Skin of body (tissue), 1 donor: ENCODE measurements at regions not wholly inside any gene's neighbourhood (a gene's known extent, or its start where the extent isn't known, plus 50 kb on each side); places are given as distances from the start of the nearest gene placed in this dataset.
A peak's percentile ranks its signal among the peaks of the same experiment; 100 is the strongest.
"Not testable (repeated sequence)": the region's sequence is repeated elsewhere in the genome, so short reads cannot be mapped to it uniquely, and the experiment has no call there.

Source experiments
- DNase-seq: peaks from one replicate; lab custom pipeline; 2025; lab: John Stamatoyannopoulos, UW

GRCh38 chr18:45340884-45341283, 274.4 kb upstream of the SLC14A2 start:
- no peak for DNase-seq

- DNase-seq = no peak
These were observed 273.8 kb upstream of the SLC14A2 start for GRCh38 chr18:45341454-45341853.

- no peak for DNase-seq
These were observed 273.1 kb upstream of the SLC14A2 start for GRCh38 chr18:45342166-45342565.

- no peak for DNase-seq
These were observed 272.6 kb upstream of the SLC14A2 start for GRCh38 chr18:45342653-45343052.

- no peak for DNase-seq
These were observed 271.9 kb upstream of the SLC14A2 start for GRCh38 chr18:45343365-45343764.

- not testable (repeated sequence) for DNase-seq
These were observed 270.6 kb upstream of the SLC14A2 start for GRCh38 chr18:45344680-45345079.

- peak; percentile 60 for DNase-seq
These were observed 266.3 kb upstream of the SLC14A2 start for GRCh38 chr18:45349019-45349418.

- DNase-seq = no peak
These were observed 265.8 kb upstream of the SLC14A2 start for GRCh38 chr18:45349467-45349866.

- no peak for DNase-seq
These were observed 264.7 kb upstream of the SLC14A2 start for GRCh38 chr18:45350404-45351156.

- no peak for DNase-seq
These were observed 262.4 kb upstream of the SLC14A2 start for GRCh38 chr18:45352874-45353273.

- DNase-seq = no peak
These were observed 261.7 kb upstream of the SLC14A2 start for GRCh38 chr18:45353530-45353929.

- DNase-seq = no peak
These were observed 259.2 kb upstream of the SLC14A2 start for GRCh38 chr18:45355944-45356520.

GRCh38 chr18:45357686-45358470, 257.4 kb upstream of the SLC14A2 start:
- no peak for DNase-seq

GRCh38 chr18:45359275-45360009, 255.8 kb upstream of the SLC14A2 start:
- DNase-seq = no peak

- DNase-seq = no peak
These were observed 254.0 kb upstream of the SLC14A2 start for GRCh38 chr18:45361125-45361851.

- no peak for DNase-seq
These were observed 252.1 kb upstream of the SLC14A2 start for GRCh38 chr18:45363196-45363595.

GRCh38 chr18:45365835-45366234, 249.4 kb upstream of the SLC14A2 start:
- DNase-seq = no peak

GRCh38 chr18:45370255-45371010, 244.8 kb upstream of the SLC14A2 start:
- DNase-seq = peak; percentile 6

GRCh38 chr18:45373286-45373880, 241.9 kb upstream of the SLC14A2 start:
- DNase-seq = no peak

GRCh38 chr18:45374236-45374635, 241.0 kb upstream of the SLC14A2 start:
- no peak for DNase-seq
